Stimulated activated CD8-positive, alpha-beta memory T cell treated with anti-CD3 and anti-CD28 coated beads, Interleukin-15, amount 100 ng/mL, for 1 hour (primary cell): ENCODE measurements at regions not wholly inside any gene's neighbourhood (a gene's known extent, or its start where the extent isn't known, plus 50 kb on each side); places are given as distances from the start of the nearest gene placed in this dataset.
"Not testable (repeated sequence)": the region's sequence is repeated elsewhere in the genome, so short reads cannot be mapped to it uniquely, and the experiment has no call there.

Experiments
- DNase-seq: peaks from one replicate; pipeline ENCODE4 v3.0.0-alpha.2; 2020; ENCODE audit warnings: low read depth

- no peak for DNase-seq
These were observed 92.1 kb upstream of the ADAMTS5 start for GRCh38 chr21:27058673-27059605.

DNA sequence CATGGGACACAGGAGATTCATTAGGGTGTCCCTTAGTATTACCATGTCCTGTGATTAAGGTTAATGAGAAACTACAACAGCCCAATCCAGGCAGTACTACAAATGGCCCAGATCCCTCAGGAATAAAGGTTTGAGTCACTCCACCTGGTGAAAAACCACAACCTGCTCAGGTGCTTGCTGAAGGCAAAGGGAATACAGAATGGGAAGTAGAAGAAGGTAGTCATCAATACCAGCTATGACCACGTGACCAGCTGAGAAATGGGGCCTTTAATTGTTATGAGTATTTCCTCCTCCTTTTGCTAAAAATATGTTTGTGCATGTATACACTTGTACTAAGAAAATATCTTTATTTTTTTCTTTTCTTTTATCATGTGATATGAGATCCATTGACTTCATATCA lies 91.1 kb upstream of the ADAMTS5 start:
- DNase-seq, result no peak

DNA sequence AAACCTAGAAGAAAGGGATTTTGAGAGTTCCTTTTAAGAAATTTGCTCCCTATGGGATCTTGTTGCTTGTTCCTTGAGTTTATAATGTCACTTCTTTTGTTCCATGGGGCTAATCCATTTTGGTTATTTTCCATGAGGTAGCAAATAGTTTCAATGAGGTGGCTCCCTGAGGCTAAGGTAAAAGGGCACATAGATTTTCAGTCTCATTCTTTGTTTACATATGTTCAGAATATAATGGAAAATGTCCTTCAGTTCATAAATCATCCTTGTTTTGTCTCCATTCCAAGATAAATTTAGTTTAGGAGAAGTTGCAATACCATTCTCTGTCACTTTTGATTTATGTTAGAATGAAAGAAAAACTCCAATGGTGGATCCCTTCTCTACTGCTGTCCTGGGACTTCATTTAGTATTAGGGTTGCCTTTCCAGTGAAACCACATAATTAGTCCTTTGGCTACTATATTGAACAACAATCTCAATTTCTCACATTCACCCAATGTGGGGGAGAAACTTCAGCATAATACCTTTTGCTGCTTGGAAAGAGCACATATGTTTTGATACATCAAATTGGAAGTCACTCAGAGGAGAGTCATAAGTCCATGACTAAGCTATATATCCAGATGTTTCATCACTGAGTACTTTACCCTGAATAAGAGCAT lies 80.9 kb upstream of the ADAMTS5 start:
- no peak for DNase-seq

- no peak for DNase-seq
These were observed 80.4 kb upstream of the ADAMTS5 start for GRCh38 chr21:27047283-27047657.

DNA sequence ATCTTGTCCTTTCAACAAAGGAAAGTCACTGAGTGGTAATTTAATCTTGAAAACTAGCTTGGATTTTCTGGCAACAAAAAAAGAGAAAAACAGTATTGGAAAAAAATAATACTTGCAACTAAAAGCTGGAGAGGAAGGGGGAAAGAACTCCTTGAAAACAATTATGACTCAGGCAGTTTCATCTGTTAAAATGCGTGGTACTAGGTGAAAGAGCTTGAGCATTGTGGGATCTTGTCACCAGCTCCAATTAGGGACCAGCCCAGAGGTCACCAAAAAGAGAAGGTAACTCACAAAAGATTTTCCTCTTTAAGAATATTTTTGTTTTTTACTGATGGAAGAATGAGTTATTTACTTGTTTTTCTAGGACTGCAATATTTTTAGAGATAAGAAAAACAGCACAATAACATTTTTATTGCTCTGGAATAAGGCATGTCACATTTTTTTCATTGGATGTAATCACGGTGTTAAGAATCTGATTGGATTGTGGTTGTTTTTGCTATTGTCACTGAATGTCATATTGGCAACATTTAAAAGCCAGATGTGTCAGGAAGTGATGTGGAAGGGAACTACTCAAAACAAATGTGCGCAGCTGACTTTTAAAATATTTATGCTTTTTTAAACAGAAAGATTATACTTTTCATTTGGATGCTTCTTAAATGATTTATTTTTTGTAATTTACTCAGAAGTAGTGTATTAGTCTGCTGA lies 78.5 kb upstream of the ADAMTS5 start:
- DNase-seq, result no peak

DNA sequence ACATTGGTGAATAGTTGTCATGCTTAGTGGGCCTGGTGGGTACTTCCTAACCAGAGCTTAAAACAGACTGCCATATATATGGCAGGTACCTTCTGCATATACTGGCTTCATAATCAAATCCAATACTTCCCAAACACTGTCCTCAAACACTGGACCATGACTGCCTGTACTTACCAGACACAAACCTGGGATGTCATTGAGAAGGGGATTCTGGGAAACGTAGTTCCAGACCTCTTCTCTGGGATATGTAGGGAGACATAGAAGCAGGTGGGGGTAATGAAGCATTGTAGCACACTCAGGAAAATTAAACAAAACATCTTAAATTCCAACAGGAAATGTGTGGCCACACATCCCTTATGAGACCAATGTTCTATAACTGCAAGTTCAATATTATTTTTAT lies 76.5 kb upstream of the ADAMTS5 start:
- no peak for DNase-seq

DNA sequence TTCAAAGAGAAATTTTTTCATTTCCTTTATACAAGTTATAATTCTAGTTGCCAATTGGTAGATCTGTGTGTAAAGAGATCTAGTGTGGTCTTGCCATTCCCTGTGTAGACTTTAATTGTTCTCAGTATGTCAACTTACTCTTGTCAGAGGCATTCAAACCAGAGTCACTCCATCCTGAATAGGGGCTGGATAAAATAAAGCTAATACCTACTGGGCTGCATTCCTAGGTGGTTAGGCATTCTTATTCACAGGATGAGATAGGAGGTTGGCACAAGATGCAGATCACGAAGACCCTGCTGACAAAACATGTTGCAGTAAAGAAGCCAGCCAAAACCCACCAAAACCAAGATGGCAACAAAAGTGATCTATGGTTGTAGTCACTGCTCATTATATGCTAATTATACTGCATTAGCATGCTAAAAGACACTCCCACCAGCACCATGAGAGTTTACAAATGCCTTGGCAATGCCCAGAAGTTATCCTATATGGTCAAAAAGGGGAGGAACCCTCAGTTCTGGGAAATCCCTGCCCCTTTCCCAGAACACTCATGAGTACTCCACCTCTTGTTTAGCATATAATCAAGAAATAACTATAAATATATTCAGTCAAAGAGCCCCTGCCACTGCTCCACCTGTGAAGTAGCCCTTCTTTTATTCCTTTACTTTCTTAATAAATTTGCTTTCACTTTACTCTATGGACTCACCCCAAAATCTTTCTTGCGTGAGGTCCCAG lies 74.0 kb upstream of the ADAMTS5 start:
- DNase-seq, result no peak

DNA sequence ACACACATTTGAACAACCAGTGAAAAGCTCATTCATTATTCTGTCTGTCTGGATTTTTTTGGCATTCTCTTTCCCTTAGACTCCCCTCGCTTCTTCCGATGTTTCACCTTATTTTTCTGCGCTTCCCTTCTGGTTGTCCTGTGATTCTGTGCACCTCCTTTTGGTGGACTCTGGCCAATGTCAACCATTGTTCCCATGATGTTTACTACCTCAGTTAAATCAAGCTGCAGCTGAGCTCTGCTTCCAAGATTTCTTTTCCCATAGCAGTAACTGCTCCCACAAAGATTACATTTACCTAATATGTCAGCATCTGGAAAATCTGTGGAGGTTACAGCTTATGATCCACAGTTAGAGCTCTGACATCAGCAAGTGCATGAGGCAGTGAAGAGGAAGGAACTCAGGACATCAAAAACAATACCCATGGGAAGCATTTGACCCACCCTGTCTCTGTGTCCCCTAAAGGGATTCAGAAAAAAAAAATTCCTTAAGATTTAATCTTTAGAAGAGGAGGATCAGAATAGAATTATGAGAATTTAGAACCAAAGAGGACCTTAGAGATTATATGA lies 69.9 kb upstream of the ADAMTS5 start:
- DNase-seq, result no peak

DNA sequence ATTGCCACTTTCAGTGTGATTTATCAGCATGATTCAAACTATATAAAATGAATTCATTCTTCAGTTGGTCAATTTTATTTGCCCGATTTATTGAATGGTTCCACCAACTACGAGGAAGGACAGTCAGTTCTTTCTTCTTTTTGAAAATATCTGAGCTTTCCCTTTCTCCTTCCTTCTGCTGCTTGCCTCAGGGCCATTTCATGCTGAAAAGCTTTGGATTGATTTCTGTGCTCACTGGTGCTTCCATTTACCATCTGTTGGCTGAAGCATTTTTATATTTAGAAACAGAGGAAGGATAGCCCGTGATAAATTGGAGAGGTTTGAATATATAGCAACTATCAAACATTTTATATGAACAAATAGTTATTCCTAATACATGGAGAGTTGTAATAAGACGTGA lies 68.9 kb upstream of the ADAMTS5 start:
- no peak for DNase-seq

DNA sequence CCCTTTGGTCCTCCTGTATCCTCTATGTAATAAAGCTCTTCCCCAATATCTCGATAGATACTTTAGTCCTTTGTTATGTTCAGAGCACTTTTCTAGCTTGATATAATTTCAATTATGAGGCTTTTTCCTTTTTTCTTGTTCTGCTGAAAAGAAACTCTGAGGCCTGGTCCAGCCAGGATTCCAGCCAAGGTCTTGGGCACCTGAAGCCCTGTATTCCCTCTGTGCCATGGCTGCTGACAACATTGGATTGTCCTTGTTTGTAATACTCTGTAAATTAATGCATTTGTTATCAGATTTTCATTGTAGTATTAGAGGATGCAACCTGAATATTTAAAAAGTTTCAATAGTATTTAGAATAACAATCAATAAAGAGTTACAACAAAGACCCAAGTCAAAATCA lies 67.9 kb upstream of the ADAMTS5 start:
- DNase-seq, result no peak

GRCh38 chr21:27033471-27033870 lies 66.6 kb upstream of the ADAMTS5 start:
- DNase-seq, result no peak

- no peak for DNase-seq
These were observed 59.6 kb upstream of the ADAMTS5 start for GRCh38 chr21:27026501-27026900.

DNA sequence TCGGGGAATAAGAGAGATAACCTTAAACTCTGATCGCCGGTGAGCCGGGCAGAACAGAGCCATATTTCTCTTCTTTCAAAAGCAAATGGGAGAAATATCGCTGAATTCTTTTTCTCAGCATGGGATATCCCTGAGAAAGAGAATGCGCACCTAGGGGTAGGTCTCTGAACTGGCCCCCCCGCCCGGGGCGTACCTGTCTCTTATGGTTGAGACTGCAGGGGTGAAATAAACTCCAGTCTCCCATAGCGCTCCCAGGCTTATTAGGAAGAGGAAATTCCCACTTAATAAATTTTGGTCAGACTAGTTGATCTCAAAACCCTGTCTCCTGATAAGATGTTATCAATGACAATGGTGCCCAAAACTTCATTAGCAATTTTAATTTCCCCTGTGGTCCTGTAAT lies 58.8 kb upstream of the ADAMTS5 start:
- DNase-seq, result not testable (repeated sequence)

- DNase-seq, result no peak
These were observed 58.1 kb upstream of the ADAMTS5 start for GRCh38 chr21:27024971-27025370.

DNA sequence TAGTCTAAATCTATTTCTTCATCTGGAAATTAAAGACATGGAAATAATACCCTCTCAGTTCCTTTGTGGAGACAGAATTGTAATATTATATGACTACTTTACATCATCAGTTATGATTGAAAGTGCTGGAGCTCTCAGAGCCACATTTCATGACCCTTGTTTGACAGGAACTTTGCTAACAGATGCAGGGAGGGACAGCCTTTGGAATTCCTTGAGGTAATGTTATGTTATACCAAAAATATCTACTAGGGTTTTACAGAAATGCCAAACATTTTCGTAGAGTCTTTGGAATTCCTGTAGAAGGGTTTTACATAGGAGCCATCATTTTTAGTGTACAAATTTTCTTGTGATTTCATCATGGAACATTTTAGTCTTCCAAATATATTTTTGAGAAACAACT lies 57.4 kb upstream of the ADAMTS5 start:
- DNase-seq, result no peak

DNA sequence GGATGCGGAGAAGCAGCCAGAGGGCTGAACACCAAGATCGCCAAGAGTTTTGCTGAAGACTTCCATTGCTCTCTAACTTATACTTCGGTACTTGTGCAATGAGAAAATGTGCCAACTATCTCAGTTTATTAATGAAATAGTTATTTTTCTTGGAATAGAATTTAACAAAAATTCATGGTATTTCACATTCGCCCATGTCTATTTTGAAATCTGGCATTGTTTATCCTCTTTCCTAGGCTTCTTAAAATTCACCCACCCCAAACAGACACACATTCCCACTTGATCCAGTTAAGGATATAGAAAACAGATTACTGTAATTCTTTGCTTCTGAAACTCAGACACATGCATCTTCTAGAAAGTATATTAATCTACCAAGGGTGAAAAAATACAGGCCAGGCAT lies 56.3 kb upstream of the ADAMTS5 start:
- DNase-seq, result no peak

DNA sequence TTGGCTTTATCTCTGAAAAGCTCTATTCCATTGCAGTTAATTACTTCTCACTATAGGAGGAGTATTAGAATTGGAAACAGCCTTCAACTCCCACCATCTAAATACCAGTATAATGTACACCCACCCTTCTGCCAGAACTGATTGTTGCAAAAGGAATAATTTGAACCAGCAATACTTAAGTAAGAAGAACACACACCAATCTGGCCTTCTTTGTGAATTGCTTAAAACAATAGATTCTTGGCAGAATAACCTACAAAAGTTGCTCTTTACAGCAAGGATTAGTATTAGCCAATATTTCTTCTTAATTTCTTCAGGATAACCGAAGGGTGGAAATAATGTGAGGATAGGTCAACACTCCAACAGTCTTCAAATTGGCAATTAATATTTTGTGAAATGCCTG lies 54.9 kb upstream of the ADAMTS5 start:
- DNase-seq, result no peak

DNA sequence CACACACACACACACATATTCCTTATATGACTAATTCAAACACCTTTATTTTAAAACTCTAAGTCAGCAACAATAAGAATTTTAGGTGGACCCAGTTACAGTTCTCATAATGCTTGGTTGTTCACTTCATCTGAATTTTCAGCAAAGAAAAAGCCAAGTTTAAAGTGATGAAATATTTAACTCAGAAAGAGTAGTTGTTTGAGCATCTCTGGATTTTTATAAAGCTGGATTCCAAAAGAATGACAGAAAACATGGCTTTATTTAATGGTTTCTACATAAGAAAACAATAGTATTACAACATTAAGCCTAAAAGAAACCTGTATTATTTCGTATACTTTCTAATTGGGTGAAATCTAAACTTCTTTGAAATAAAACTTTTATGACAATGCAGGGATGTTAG lies 54.2 kb upstream of the ADAMTS5 start:
- no peak for DNase-seq

DNA sequence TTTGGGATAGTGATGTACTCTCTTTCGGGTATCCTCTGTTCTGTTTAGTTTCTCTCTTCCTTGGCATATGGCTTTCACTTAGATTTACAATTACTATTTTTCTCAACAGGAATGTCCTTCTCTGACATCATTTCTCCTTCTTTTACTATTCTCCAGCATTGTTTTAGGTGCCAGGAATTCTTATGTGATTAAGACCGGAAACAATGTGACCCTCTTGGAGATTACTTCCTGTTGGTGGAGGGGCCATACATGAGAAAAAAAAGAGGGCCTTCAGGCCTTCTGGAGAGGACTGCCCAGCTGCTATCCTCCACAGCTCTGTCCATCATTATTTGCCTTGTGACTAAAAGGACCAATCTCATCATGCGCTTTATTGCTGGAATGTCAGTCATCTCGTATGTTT lies 50.4 kb upstream of the ADAMTS5 start:
- DNase-seq, result no peak
